Fibroblast of lung (primary cell): ENCODE measurements at regions not wholly inside any gene's neighbourhood (a gene's known extent, or its start where the extent isn't known, plus 50 kb on each side); places are given as distances from the start of the nearest gene placed in this dataset.

ENCODE experiments used
- DNase-seq, 2 donors: peaks; one replicate each; pipeline versions ENCODE4 v3.0.0 to v3.0.0-alpha.2; 2010; ENCODE audit warnings: low read depth in 2 of 2
- H2AFZ ChIP-seq: 2 replicates; pipeline ENCODE4 v1.5.1; 2012; ENCODE audit warnings: low read length, control low read depth, inconsistent platforms
- H3K27ac ChIP-seq: 2 replicates; pipeline ENCODE4 v1.5.1; 2011; ENCODE audit warnings: low read length, control low read depth; ENCODE audit not compliant: insufficient read depth
- H3K27me3 ChIP-seq: 2 replicates; pipeline ENCODE4 v1.5.1; 2011; ENCODE audit warnings: mild to moderate bottlenecking, low read length; ENCODE audit not compliant: control insufficient read depth, insufficient read depth
- H3K36me3 ChIP-seq: 2 replicates; pipeline ENCODE4 v1.5.1; 2011; ENCODE audit warnings: low read length; ENCODE audit not compliant: control insufficient read depth, insufficient read depth
- H3K4me1 ChIP-seq: 2 replicates; pipeline ENCODE4 v1.5.1; 2011; ENCODE audit warnings: low read length; ENCODE audit not compliant: control insufficient read depth, insufficient read depth; ENCODE audit errors: extremely low read depth
- H3K4me2 ChIP-seq: 2 replicates; pipeline ENCODE4 v1.5.1; 2011; ENCODE audit warnings: low read length, control low read depth; ENCODE audit not compliant: insufficient read depth; ENCODE audit errors: extremely low read depth
- H3K4me3 ChIP-seq, 4 experiments: fragments of 200-600 bp in 1 of 4; sonication (generic) in 1 of 4; replicated peaks in 1 of 4; 2 replicates each; pipeline ENCODE4 v1.5.1; 2011 to 2016; ENCODE audit warnings: low read length in 4 of 4, low read depth in 3 of 4, mild to moderate bottlenecking in 3 of 4, control low read depth in 2 of 4, inconsistent platforms in 1 of 4, mixed read lengths in 1 of 4; ENCODE audit not compliant: insufficient read depth in 1 of 4; ENCODE audit errors: control extremely low read depth in 1 of 4
- H3K79me2 ChIP-seq: 2 replicates; pipeline ENCODE4 v1.5.1; 2012; ENCODE audit warnings: mild to moderate bottlenecking, low read length, inconsistent platforms; ENCODE audit not compliant: control insufficient read depth, insufficient read depth
- H3K9ac ChIP-seq: 2 replicates; pipeline ENCODE4 v1.5.1; 2011; ENCODE audit warnings: mild to moderate bottlenecking, low read length, control low read depth; ENCODE audit not compliant: insufficient read depth
- H3K9me3 ChIP-seq: 2 replicates; pipeline ENCODE4 v1.5.1; 2012; ENCODE audit warnings: low read depth, low read length; ENCODE audit not compliant: control insufficient read depth, insufficient read depth
- H4K20me1 ChIP-seq: 2 replicates; pipeline ENCODE4 v1.5.1; 2011; ENCODE audit warnings: low read length; ENCODE audit not compliant: control insufficient read depth, insufficient read depth; ENCODE audit errors: extremely low read depth
- EZH2 ChIP-seq: IDR thresholded peaks from 2 replicates; pipeline ENCODE4 v1.5.1; 2012; ENCODE audit warnings: low read length, control low read depth, mild to moderate bottlenecking; ENCODE audit errors: missing control alignments
- TF ChIP-seq, protein P1 (sequence below), 2 donors: IDR thresholded peaks in 1 of 2; conservative IDR thresholded peaks in 1 of 2; 1 replicate in 1 of 2; 2 replicates in 1 of 2; pipeline ENCODE4 v1.5.1; 2011 to 2012; ENCODE audit warnings: low read length in 2 of 2, control low read depth in 1 of 2, inconsistent platforms in 1 of 2, low read depth in 1 of 2, mild to moderate bottlenecking in 1 of 2

DNA sequence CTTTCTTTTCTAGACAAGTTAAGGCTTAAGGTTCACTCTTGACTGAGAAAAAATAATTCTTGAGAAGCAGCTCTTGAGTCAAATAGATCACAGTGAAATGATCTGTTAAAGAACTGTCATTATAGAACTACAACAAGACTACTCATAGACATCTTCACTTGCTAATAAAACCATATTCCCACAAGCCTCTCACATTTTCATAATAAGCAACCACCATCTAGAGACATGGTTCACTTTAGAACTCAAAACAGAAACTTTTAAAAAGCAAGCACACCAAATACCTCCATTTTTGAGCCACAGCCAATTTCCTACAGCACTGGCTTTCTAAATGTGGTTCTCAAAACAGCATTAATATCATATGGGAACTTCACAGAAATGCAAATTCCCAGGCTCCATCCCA lies 309.5 kb downstream of the TMA16 start:
- no peaks in the 10 kb centered on the region for H3K9me3 ChIP-seq
- H4K20me1 ChIP-seq, result no peaks in the 10 kb centered on the region
- no peak overlapping the region for H3K9ac ChIP-seq
- H3K79me2 ChIP-seq, result no peaks in the 10 kb centered on the region
- TF ChIP-seq, protein P1, sequence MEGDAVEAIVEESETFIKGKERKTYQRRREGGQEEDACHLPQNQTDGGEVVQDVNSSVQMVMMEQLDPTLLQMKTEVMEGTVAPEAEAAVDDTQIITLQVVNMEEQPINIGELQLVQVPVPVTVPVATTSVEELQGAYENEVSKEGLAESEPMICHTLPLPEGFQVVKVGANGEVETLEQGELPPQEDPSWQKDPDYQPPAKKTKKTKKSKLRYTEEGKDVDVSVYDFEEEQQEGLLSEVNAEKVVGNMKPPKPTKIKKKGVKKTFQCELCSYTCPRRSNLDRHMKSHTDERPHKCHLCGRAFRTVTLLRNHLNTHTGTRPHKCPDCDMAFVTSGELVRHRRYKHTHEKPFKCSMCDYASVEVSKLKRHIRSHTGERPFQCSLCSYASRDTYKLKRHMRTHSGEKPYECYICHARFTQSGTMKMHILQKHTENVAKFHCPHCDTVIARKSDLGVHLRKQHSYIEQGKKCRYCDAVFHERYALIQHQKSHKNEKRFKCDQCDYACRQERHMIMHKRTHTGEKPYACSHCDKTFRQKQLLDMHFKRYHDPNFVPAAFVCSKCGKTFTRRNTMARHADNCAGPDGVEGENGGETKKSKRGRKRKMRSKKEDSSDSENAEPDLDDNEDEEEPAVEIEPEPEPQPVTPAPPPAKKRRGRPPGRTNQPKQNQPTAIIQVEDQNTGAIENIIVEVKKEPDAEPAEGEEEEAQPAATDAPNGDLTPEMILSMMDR (conservative IDR thresholded peaks at IDR 0.05 in 1 of 2, IDR thresholded peaks at IDR 0.05 in 1 of 2; ENCODE audit: low read depth in 1 of 2, low read length in 2 of 2), result no peak
- no peak for TF ChIP-seq EZH2
- no peak for DNase-seq
- no peak overlapping the region for H3K4me2 ChIP-seq
- H3K36me3 ChIP-seq, result no peaks in the 10 kb centered on the region
- no peak overlapping the region for H3K4me3 ChIP-seq
- no peak overlapping the region for H3K27ac ChIP-seq
- H3K27me3 ChIP-seq, result no peaks in the 10 kb centered on the region
- no peak overlapping the region for H2AFZ ChIP-seq
- no peaks in the 10 kb centered on the region for H3K4me1 ChIP-seq

DNA sequence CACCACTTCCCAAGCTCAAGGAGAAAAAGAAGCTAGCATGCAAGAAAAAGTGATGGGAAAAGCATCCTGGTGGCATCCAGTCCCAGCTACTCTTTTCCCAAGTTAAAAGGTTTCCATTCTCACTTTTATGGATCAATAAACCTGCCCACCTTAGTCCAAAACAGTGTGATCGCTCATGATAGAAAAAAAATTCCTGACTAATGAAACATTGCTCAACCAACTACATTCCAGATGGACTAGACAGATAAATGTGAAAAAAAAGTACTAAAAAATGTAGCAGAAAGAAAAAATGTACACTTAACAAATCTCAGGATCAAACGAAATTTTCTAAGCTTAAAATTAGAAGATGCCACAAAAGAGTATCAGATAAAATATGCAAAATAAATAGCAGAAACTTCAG lies 312.2 kb downstream of the TMA16 start:
- Histone ChIP-seq H3K9ac (no peak overlapping the region), H3K36me3 (no peaks in the 10 kb centered on the region), H3K4me3 (no peak overlapping the region), H2AFZ (no peak overlapping the region), H4K20me1 (no peaks in the 10 kb centered on the region), H3K9me3 (no peaks in the 10 kb centered on the region), H3K27me3 (no peaks in the 10 kb centered on the region), H3K79me2 (no peaks in the 10 kb centered on the region), H3K4me2 (no peak overlapping the region), H3K4me1 (no peaks in the 10 kb centered on the region), H3K27ac (no peak overlapping the region)
- peak in 1 of 2 donors; percentile 17 for DNase-seq
- TF ChIP-seq, protein P1 (conservative IDR thresholded peaks at IDR 0.05 in 1 of 2, IDR thresholded peaks at IDR 0.05 in 1 of 2; ENCODE audit: low read depth in 1 of 2, low read length in 2 of 2), result no peak
- no peak for TF ChIP-seq EZH2

DNA sequence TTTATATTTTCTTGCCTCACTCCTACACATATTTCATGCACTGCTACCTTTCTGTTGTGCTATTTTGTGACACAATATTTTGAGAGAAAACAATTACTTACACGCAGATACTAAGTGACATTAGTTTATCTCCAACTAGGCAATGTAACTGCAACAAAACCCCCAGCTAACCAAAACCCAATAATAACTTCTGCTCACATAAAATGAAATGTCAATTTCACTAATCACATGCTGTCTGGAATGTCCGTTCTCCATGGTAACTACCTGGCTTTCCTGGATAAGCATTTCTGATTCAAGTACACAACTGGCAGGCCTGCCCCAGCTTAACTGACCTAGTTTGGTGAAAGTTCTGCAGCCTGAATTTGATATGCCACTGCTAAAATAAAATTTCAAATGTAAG lies 313.5 kb downstream of the TMA16 start:
- Histone ChIP-seq H2AFZ (no peak overlapping the region), H3K4me1 (no peaks in the 10 kb centered on the region), H3K9me3 (no peaks in the 10 kb centered on the region), H4K20me1 (no peaks in the 10 kb centered on the region), H3K9ac (no peak overlapping the region), H3K27ac (no peak overlapping the region), H3K36me3 (no peaks in the 10 kb centered on the region), H3K27me3 (no peaks in the 10 kb centered on the region), H3K4me3 (no peak overlapping the region), H3K79me2 (no peaks in the 10 kb centered on the region), H3K4me2 (no peak overlapping the region)
- TF ChIP-seq, protein P1 (conservative IDR thresholded peaks at IDR 0.05 in 1 of 2, IDR thresholded peaks at IDR 0.05 in 1 of 2; ENCODE audit: low read depth in 1 of 2, low read length in 2 of 2), result no peak
- TF ChIP-seq EZH2, result no peak
- DNase-seq, result no peak
